ENCODE measurements at regions not wholly inside any gene's neighbourhood (a gene's known extent, or its start where the extent isn't known, plus 50 kb on each side); places are given as distances from the start of the nearest gene placed in this dataset.
"Not testable (repeated sequence)": the region's sequence is repeated elsewhere in the genome, so short reads cannot be mapped to it uniquely, and the experiment has no call there.

GRCh38 chr4:189096108-189096507, 844.6 kb upstream of the FRG1 start:
- DNase-seq (ENCODE audit: low read depth), result no peak

GRCh38 chr4:189096717-189097116, 844.0 kb upstream of the FRG1 start:
- no peak for DNase-seq (ENCODE audit: low read depth)

GRCh38 chr4:189098932-189099696, 841.6 kb upstream of the FRG1 start:
- DNase-seq (ENCODE audit: low read depth), result no peak

GRCh38 chr4:189113389-189113888, 827.2 kb upstream of the FRG1 start:
- no peak for DNase-seq (ENCODE audit: low read depth)

- no peak for DNase-seq (ENCODE audit: low read depth)
Observed at GRCh38 chr4:189117426-189117825, 823.2 kb upstream of the FRG1 start.

- DNase-seq (ENCODE audit: low read depth), result no peak
Observed at GRCh38 chr4:189121336-189121735, 819.3 kb upstream of the FRG1 start.

- DNase-seq (ENCODE audit: low read depth), result no peak
Observed at GRCh38 chr4:189124149-189124758, 816.4 kb upstream of the FRG1 start.

GRCh38 chr4:189124791-189125190, 815.9 kb upstream of the FRG1 start:
- DNase-seq (ENCODE audit: low read depth), result no peak

GRCh38 chr4:189126040-189126439, 814.6 kb upstream of the FRG1 start:
- no peak for DNase-seq (ENCODE audit: low read depth)

GRCh38 chr4:189128341-189128740, 812.3 kb upstream of the FRG1 start:
- no peak for DNase-seq (ENCODE audit: low read depth)

GRCh38 chr4:189129044-189129694, 811.5 kb upstream of the FRG1 start:
- DNase-seq (ENCODE audit: low read depth), result no peak

GRCh38 chr4:189131118-189131517, 809.6 kb upstream of the FRG1 start:
- DNase-seq (ENCODE audit: low read depth), result no peak

- no peak for DNase-seq (ENCODE audit: low read depth)
Observed at GRCh38 chr4:189136462-189136861, 804.2 kb upstream of the FRG1 start.

- no peak for DNase-seq (ENCODE audit: low read depth)
Observed at GRCh38 chr4:189143263-189143952, 797.3 kb upstream of the FRG1 start.

- DNase-seq (ENCODE audit: low read depth), result no peak
Observed at GRCh38 chr4:189147005-189147929, 793.4 kb upstream of the FRG1 start.

GRCh38 chr4:189155083-189155482, 785.6 kb upstream of the FRG1 start:
- DNase-seq (ENCODE audit: low read depth), result not testable (repeated sequence)

GRCh38 chr4:189162073-189162789, 778.4 kb upstream of the FRG1 start:
- DNase-seq (ENCODE audit: low read depth), result no peak

- DNase-seq (ENCODE audit: low read depth), result no peak
Observed at GRCh38 chr4:189162888-189163287, 777.8 kb upstream of the FRG1 start.

GRCh38 chr4:189176002-189176401, 764.7 kb upstream of the FRG1 start:
- DNase-seq (ENCODE audit: low read depth), result no peak

- DNase-seq (ENCODE audit: low read depth), result no peak
Observed at GRCh38 chr4:189177130-189177529, 763.5 kb upstream of the FRG1 start.
